HG02870 (cell line): ENCODE measurements at regions not wholly inside any gene's neighbourhood (a gene's known extent, or its start where the extent isn't known, plus 50 kb on each side); places are given as distances from the start of the nearest gene placed in this dataset.

Experiments
- ATAC-seq: cut with Tn5 transposase; IDR thresholded peaks from one replicate; pipeline ENCODE4 v1.9.1; 2021; ENCODE audit warnings: mild to moderate bottlenecking, moderate library complexity; ENCODE audit not compliant: unreplicated experiment

DNA sequence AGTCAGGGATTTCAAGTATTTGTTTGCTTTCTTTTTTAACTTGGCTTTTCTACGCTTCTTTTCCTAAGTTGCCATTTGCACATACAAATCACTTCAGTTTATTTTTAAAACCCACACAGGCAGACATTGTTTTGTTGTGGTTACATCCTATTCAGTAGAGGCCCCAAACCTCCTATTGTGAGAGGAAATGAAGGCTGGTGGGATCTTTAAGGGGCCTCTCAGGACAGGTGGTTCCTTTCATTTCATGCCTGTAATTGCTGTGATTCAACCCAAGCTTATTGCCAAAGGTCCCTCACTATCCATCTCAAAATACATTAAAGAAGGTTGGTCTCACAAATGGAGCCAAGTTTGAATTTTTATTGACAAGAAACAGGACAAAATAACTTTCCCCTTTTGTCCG is 257.1 kb downstream of the ADAMTS20 start:
- ATAC-seq, result no peak

DNA sequence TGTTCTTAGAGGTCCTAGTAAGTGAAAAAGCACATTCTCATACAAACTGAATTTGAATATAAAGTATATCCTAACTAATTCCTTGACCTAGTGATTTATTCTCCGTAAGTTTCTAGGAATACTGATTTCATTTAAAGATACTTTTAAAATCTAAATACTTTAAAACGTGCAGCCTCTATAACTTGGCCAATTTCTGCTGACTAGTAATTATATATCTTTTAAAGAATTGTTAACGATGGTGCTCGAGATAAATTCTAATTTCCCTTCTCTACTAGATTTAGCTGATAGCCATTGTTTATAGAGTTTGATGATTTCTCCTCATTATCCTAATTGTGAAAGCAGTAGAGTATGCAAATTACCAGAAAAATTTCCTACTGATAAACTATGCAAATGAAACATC is 257.9 kb downstream of the ADAMTS20 start:
- ATAC-seq, result no peak

DNA sequence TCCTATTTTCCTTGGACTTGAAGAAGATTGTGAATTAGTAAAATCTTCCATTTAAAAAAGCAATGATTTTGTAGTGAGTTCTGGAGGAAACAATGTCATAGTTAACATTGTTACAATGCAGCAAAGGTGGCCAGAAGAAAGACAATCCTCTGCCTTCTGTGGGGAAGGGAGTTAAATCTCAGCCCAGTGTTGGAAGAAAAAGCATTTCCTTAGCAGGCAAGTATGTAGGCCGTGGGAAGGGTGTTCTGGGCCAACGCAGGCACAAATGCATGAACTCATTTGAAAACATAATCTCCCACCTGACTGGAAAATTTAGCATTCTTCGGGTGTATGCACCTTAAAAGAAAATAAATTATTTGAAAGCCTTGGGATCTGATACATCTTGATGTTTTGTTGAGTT is 258.6 kb downstream of the ADAMTS20 start:
- no peak for ATAC-seq

DNA sequence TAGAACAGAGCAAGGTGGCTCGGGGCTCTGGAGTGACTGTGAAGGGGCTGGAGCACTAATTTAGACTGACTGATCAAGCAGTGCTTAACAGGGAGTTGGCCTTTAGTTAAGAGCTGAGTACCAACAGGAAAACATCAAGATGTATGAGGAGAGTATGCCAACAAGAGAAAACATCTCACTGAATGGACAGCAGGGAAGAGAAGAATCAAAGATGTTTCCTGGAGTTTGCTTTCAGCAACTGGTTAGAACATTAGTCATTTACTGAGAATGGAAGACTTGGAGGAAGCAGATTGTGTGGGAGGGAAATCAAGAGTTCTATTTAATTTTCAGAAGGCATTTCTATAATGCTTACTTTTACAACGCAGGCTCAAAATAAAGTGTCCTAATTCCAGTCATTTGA is 259.3 kb downstream of the ADAMTS20 start:
- no peak for ATAC-seq

DNA sequence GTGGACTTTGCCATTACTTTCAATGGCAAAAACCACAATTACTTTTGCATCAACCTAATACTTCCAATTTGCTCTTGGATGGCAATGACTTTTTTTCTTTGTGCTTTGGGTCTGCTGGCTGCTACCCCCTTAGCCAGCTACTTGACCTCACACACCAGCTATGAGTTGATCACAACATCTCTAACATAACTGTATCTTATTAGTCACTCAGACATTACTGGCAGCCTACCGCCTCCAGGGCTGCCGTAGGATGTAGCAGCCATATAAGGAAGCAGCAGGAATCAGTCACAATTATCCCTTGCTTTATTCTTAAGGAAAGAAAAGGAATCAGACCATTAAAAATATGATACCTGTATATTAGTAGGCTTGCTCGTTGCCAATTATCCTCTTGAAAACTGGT is 260.5 kb downstream of the ADAMTS20 start:
- no peak for ATAC-seq

DNA sequence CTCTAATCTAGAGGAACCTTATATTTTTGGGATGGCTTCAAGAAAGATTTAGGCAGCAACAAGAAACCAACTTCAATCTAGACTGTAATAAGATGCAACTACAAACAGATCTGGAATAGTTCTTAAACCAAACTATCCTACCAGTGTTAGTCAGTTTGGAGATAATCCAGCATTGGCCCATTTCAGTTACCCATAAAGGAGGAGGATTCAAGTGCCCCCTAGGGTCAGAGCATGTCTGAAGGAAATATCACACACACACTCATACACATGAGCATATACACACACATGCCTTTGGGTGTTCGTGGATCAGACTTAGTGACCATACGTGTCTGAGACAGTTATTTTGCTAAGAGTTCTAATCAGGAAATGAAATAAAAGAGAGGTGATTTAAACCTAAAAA is 261.2 kb downstream of the ADAMTS20 start:
- no peak for ATAC-seq

DNA sequence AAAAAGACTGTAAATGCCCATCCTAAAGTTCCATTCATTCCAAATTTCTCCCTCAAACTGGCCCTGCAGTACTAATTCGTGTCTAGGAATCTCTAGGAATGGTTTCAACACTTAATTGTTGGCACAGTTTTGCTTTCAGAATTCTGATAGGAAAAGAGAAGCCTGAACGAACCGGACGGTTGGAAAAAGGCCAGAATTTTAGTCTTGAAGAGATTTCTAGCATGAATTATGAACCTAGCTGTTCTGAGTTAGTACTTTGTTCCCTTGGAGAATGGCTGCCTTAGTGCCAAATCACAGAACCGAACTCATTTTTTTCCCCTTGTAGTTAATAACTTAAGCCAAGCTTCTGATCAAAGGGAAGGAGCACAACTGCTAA is 262.6 kb downstream of the ADAMTS20 start:
- no peak for ATAC-seq

DNA sequence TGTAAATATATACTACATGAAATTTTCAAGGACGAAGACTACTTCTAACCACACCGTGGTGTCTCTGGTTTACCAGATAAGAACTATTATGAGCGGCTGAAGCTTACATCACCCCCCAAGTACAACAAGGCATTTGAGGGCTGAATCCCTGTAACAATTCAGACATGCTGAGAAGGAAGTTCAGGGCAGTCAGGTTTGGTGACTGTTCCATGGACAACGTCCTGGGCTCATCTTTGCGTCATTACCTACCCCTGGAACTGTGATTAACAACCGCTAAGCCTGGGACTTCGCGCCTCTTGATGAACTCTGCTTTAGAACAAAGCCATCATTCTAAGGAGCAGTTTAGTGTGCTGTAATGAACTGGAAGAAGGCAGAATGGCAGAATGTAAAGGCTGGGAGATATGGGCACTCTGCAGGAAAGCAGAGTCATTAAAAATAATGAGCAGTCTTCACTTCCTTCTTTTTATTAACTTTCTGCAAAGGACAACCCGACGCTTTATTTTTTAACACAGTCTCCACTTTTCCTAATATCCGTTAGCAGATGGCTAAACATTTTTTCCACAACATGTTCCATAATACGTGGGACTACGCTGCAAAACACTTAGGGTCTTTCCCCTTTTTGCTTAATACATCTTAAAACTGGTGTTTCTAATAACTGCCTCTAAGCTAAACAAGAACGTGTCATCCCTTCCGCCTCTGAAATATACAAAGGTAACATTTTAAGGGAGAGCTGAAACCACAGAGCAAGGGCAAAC is 263.2 kb downstream of the ADAMTS20 start:
- ATAC-seq, result no peak

DNA sequence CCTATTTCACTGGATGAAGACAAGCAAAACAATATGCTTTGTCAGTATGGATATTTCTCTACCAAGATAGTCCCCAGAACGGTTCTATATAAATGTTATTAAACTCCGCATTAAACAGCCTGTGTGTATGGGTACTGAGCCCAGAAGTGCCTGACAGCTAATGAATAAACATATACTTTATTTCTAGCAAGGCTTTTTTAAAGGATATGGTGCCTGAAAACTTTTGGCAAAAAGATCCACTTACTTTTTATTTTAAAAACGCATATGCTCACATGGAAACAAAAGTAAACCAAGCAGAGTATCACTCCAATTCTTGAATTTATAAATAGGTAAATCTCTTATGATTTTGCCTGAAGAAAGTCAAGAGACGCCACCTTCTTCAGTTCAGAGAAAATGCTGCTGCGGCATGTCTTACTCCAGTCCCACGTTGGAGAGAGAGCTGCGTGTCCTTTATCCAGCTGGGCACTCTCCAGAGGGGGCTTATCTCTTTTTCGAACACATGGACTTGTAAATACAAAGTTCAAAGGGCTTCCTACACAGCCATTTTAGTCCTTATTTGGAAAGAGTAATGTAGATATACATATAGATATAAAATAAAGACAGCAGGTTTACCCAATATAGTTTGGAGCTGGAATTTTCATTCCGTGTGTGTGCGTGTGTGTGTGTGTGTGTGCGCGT is 264.2 kb downstream of the ADAMTS20 start:
- ATAC-seq, result no peak

DNA sequence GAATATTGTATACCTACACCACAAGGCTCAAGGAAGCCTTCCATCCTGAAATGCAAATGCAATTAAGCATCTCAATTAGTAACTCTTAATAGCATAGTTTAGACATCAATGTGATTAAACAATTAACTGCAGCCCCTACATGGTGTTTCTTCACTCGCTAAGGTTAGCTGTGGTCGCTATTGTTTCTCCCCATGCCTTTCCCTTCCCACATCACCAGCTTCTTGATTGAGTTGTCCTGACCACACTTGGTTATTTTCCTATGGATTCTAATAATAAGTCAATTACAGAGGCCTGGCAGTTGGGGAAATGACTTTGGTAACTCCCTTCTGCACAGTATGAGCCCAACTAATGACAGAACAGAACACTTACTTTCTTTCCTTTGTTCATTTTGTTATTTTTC is 265.0 kb downstream of the ADAMTS20 start:
- no peak for ATAC-seq

DNA sequence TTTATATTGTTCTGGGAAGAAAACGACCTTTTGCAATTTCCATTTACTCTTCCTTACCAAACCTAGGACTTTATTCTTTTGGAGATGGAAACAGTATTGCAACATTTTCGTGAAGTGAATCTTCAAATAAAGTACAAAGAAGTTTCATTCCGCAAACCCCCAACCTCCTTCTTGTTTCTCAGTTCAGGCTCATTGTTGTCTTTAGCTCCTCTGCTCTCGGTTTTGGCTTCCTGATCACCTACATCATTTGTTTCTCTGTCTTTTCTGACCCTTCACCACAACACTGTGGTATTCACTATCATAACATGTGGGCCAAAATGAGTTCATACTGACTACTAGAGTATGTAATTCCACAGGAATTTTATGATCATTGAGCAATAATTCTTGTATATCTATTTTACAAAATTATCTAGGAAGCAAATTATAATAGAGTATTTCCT is 266.8 kb downstream of the ADAMTS20 start:
- ATAC-seq, result peak; percentile 79

DNA sequence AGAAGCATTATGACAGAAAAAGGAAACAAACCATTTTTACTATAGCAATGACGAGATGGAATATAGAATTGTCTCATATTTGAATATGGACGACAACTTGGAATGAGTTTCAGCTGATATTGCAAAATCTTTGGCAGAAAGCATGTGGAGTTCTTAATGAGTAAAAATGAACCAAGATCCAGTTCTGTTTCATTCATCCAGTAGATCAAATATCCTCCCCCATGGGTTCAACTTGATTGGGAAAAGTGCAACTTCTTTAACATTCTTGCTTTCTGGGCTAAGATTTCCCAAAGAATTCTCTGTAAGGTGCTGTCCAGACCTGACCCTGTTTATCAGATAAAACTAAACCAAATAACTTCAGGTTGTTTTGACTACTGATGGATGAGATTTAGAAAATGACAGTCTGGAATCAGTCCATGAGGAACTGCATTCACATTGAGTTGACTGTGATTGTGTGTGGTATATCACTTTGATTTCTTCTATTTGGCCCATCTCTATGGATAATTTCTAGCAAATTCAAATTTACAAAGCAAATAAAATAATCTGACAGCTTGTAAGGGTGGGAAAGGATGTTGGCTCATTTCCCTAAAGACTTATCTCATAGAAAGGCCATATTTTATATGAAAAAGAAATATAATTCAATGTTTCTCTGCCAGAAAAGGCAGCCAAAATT is 267.4 kb downstream of the ADAMTS20 start:
- no peak for ATAC-seq

DNA sequence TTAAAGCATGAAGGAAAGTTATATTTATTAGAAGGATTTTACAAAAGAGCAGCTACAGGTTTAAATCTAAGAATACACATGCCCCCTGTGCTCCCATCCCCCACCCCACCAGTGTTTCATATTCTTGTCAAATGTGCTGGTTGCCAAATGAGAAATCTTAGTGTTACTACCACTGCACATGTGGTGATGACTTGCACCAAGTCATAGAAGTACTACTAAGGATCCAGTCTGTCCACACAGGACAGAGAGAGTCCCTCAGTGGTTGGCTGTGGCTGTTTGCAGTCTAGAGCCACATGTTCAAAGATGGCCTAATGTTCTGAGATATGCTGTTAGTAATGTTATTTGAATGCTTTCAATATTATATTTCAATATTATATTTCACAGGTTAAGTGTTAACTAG is 268.8 kb downstream of the ADAMTS20 start:
- no peak for ATAC-seq

DNA sequence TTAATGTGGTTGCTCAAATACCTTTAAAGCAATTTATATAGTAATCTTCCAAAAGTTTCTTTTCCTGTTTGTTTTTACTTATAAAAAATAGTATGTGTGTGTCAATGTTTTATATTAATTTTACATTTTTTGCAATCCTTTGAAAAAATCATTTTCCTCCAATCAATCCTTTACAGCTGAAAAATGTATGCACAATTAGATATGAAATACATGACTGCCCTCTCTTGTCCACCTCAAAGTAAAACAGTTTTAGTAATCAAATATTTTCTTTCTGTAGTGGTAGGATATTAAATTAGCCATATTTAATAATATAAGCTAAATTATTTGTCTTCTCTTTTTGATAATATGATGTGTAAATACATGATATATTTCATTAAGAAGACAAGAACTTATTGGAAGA is 269.9 kb downstream of the ADAMTS20 start:
- no peak for ATAC-seq

DNA sequence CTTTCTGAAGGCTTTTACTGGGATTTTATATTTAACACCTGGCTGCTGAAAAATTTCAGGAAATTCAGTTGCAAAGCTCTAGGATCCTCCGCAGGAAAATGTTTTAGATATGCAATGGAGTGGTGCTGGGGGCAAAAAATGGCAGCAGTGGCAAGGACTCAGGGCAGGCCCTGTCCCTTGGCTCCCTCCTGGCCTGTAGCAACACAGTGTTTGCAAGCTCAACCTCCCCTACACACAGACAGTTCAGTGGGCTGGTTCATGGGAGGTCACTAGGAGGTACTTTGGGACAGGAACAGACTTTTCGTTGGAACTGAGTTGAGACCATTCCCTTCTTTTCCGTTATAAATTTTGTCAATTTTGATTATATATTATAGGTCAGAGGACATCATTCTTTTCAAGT is 270.4 kb downstream of the ADAMTS20 start:
- no peak for ATAC-seq

DNA sequence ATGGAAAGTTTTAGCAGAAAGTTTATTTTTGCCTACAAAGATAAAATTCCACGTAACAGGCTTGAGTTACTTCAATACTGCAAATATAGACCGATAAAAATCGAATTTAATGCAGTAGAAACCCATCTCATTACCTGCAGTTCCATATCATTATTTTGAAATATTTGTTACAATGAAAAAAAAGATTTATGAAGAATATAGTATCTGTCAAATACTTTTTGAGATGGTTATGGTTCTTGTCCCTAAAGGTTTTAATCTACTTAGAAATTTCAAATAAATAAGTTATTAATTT is 273.5 kb downstream of the ADAMTS20 start:
- ATAC-seq, result no peak

DNA sequence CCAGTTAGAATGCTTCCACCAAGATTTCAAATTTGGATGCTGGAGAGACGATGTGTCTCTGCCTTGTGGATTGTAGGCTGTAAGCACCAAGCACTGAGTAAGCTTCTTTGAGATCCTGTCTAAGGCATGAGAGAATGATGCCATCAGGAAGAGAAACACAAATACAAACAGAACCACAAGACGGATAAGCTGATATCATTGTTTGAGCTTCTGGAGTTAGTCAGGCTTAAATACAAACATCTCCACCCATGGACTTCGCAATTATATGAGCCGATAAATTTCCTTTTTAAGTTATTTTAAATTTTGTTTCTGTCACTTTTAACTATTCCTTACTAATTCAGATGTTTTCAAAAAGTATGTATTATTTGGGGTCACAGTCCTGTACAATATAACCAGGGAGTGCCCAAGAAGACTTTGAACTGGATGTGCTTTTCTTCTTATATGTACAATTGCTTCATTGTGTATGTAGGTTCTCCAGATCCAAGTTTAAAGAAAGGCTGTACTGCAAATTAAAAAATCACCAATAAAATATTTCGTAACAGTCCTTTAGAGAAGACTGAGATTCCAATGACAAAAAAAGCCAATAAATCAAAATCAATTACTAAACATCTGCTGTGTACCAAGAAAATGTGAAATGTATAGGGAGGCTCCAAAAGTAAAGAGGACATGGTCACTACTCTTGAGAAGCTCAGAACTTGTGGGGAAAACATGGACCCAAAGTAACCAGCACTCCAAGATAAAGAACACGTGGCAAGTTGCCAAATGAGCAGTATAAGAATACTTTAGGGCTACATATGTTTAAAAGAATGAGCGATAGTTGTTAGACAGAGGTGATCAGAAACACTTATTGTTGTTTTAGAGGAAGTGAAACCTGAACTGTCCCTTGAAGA is 274.1 kb downstream of the ADAMTS20 start:
- ATAC-seq, result peak; percentile 91

DNA sequence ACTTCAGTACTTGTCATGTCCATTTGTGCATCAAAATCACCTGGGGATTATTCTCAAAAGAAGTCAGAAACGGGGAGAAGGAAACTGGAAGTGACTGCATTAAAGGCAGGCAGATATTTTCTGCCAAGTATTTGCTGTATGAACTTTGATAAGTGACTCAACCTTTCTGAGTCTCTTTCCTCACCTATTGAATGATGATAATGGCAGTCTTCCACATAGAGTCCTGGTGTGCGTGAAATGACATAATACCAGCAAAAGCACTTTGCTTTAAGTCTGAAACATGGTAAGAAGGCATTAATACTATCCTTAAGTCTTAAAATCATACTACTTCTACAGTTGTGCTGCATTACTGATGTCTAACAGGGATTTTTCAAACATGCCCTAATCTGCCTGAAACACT is 278.5 kb downstream of the ADAMTS20 start:
- ATAC-seq, result no peak

DNA sequence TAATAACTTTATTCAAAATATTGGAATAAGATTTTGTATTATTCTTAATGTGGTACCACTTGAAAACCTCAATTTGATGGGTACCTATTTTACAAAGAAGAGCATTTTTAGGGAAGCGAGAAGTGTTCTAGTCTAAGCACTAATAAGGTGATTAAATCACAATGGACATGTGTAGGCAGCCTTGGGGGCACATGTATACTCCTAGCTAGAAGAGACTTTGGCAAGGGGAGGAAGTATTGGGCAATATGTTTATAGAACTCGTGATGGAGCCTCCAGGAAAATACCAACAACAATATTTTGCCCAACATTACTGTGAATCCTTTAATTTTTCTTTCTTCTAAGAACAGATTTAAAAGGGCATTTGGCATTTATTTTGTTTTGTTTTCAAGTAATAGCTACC is 280.3 kb downstream of the ADAMTS20 start:
- no peak for ATAC-seq

DNA sequence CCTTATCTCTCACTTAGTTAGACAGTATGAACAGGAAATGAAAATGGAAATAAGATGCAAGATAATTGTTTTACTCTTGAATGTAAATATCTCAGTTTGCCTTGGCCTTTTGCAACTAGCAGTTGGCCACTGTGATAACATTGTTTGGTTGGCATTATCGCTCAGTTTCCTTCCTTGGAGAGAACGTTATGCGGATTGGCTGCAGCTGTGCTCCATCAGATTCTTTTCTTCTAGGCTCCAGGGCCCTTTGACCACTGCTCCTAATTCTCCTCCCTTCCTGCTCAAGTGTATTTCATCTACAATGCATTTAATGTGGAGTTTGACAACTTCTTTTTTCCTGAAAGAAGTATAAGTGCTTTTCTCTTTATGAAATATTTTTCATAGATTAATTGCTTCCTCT is 284.2 kb downstream of the ADAMTS20 start:
- ATAC-seq, result no peak

DNA sequence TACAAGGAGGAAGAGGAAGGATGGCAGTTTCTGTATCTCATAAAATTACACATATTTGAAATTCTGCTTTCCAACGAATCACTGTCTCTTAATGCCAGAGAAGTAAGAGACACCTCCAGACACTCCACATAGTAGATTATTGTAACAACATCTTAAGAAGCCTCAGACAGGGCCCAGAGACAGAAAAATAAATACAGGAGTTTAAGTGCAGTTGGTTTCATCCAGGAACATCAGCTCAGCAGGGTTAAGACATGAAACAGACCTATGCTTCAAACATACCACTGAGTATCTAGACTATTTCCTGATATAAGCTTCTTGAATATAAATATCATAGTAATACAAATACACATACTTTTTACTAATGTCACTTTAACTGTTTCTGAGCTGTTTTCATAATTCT is 290.3 kb downstream of the ADAMTS20 start:
- ATAC-seq, result no peak
